ENCODE measurements at regions not wholly inside any gene's neighbourhood (a gene's known extent, or its start where the extent isn't known, plus 50 kb on each side); places are given as distances from the start of the nearest gene placed in this dataset.

DNA sequence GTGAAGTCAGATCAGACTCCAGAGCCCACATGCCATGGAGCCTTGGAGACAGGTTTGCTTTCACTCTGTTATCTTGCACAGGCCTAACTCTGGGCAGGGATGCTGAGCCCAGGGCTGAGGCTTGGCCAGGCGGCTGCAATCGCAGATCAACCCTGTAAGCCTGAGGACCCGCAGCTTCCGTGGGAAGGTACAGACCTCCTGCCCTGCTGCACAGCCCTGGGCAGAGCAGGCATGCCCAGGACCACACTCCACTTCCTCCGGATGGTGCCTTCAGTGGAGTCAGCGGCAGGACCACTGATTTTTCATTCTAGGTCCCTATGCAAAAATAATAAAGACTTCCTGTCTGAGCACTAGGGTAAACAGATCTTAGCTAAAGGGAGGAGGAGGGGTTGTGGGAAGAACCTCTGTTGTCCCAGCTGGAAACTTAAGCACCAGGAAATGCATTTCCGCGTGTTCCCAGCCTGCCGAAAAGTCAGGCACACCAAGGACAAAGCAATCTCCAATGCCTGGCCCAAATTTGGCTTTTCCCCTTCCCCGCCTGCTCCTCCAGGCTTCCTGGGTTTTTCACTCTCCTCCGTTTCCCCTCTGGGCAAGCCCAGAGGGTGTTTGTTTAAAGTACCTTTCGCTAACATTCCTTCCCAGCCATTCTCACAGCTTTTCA is 87.3 kb downstream of the KCTD15 start:
- Mint-ChIP-seq H3K4me3 (no peak overlapping the region), H3K27ac (no peak overlapping the region), H3K27me3 (peaks cover 11 to 19% of the 10 kb centered on the region in 2 donors), H3K9me3 (no peaks in the 10 kb centered on the region), H3K36me3 (ENCODE audit: insufficient read depth) (no peaks in the 10 kb centered on the region), H3K4me1 (ENCODE audit: low read depth in 2 of 2) (peaks cover 0 to 1% of the 10 kb centered on the region in 2 donors)
- ATAC-seq (replicated peaks) = no peak
- DNase-seq = no peak

DNA sequence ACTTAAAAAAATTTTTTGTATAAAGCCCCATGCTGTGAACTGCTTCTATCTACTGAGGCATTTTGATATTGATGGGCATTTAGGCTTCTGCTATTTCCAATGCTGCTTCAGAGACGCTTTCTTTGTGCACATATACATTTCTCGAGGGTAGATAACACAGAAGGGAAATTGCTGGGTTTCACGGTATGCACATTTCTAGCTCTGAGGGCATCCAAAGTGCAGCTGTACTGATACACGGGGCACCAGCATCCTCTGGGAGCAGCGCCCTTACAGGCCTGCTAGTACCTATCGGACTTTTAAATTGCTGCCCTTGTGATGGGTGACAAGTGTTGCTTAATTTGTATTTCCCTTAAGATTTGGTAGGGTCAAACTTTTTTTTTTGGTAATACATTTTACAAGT is 88.6 kb downstream of the KCTD15 start:
- H3K36me3 Mint-ChIP-seq (ENCODE audit: insufficient read depth) = no peaks in the 10 kb centered on the region
- no peak overlapping the region for H3K4me3 Mint-ChIP-seq
- H3K4me1 Mint-ChIP-seq (ENCODE audit: low read depth in 2 of 2) = peaks cover 0 to 1% of the 10 kb centered on the region in 2 donors
- no peak overlapping the region for H3K27ac Mint-ChIP-seq
- H3K9me3 Mint-ChIP-seq = no peaks in the 10 kb centered on the region
- DNase-seq = no peak
- no peak for ATAC-seq (replicated peaks)
- peaks cover 19% of the 10 kb centered on the region in 2 donors for H3K27me3 Mint-ChIP-seq

DNA sequence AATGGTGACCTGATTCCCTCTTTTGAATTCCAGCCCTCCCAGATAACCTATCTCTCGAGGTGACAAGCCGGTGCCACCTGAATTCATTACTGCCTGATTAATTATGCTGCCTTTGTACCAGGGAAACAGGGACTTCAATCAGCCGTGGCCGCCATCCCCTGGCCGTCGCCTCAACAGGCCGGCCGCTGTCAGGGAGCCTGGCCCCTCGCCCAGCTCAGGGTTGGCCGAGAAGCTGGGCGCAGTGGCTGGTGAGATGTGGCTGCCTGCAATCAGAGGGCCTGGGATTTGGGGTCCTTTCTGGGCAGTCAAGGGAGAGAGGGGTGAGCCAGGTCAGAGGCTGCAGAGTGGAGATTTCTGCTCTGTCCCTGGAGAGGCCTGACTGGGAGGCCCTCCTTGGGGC is 91.2 kb downstream of the KCTD15 start:
- Mint-ChIP-seq H3K9me3 (no peaks in the 10 kb centered on the region), H3K4me1 (ENCODE audit: low read depth in 2 of 2) (peaks cover 0 to 1% of the 10 kb centered on the region in 2 donors), H3K27ac (no peak overlapping the region), H3K4me3 (no peak overlapping the region), H3K36me3 (ENCODE audit: insufficient read depth) (no peaks in the 10 kb centered on the region), H3K27me3 (peaks cover 19 to 32% of the 10 kb centered on the region in 2 donors)
- ATAC-seq (replicated peaks) (no peak), DNase-seq (no peak)

DNA sequence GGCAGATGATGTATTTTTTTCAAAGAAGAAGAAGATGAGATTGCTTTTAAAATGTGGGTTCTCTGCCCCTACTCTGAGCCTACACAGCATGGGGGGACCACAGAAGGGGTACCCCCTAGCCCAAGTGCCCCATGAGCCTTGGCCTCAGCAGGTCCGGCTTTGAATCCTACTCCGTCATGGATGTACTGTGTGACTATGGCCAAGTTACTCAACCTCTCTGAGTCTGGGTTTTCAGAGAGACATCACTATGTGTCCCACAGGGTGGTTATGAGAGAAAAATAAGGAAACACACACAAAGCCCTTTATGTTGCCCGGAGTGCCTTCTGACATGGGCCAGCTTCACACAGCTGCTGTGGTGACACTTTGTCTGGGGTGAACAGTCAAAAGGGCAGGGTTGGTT is 92.0 kb downstream of the KCTD15 start:
- Mint-ChIP-seq H3K36me3 (ENCODE audit: insufficient read depth) (no peaks in the 10 kb centered on the region), H3K4me1 (ENCODE audit: low read depth in 2 of 2) (peaks cover 0 to 1% of the 10 kb centered on the region in 2 donors), H3K9me3 (no peaks in the 10 kb centered on the region), H3K27me3 (peaks cover 19 to 32% of the 10 kb centered on the region in 2 donors), H3K27ac (no peak overlapping the region), H3K4me3 (no peak overlapping the region)
- ATAC-seq (replicated peaks) = no peak
- no peak for DNase-seq

DNA sequence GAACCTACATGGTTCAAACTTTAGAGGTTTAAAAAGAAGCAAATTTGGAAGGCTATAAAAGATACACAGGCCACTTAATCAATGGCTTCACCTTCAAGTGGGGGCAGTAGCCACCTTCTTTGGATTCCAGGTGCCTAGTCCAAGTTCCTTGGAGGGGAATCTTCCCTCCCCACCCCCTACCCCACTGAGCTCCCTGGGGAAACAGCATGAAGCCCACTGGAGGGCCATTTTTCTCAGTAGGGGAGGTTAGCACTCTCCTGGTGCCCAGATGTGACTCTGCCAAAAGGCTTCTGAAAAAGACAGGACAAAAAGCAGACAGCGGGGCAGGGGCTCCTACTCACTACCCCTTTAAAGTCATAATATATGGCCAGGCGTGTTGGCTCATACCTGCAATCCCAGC is 93.9 kb downstream of the KCTD15 start:
- Mint-ChIP-seq H3K27ac (no peak overlapping the region), H3K4me3 (no peak overlapping the region), H3K4me1 (ENCODE audit: low read depth in 2 of 2) (peaks cover 0 to 3% of the 10 kb centered on the region in 2 donors), H3K27me3 (peaks cover 25 to 45% of the 10 kb centered on the region in 2 donors), H3K9me3 (no peaks in the 10 kb centered on the region), H3K36me3 (ENCODE audit: insufficient read depth) (no peaks in the 10 kb centered on the region)
- DNase-seq (no peak), ATAC-seq (replicated peaks) (no peak)

DNA sequence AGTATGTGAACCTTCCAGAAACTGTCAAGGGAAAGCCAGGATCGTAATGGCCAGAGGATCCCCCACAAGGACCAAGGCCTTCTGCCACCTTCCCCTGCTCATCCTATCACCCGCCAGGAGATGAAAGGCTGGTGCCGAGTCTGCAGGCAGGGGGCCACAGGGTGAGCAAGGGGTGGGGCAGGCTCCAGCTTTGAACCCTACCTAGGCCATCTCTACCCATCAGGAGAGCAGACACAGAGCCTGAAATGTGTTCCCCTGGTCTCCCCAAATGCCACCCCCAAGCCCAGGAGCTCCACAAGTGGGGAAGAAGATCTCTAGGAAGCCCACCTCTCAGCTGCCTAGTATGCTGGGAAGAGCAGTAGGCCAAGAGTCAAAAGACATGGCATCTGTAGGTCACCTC is 95.1 kb downstream of the KCTD15 start:
- peaks cover 0 to 3% of the 10 kb centered on the region in 2 donors for H3K4me1 Mint-ChIP-seq (ENCODE audit: low read depth in 2 of 2)
- no peaks in the 10 kb centered on the region for H3K9me3 Mint-ChIP-seq
- H3K27me3 Mint-ChIP-seq = peaks cover 27 to 55% of the 10 kb centered on the region in 2 donors
- DNase-seq (no peak), ATAC-seq (replicated peaks) (no peak)
- H3K27ac Mint-ChIP-seq = no peak overlapping the region
- H3K36me3 Mint-ChIP-seq (ENCODE audit: insufficient read depth) = peaks cover 3% of the 10 kb centered on the region
- no peak overlapping the region for H3K4me3 Mint-ChIP-seq

DNA sequence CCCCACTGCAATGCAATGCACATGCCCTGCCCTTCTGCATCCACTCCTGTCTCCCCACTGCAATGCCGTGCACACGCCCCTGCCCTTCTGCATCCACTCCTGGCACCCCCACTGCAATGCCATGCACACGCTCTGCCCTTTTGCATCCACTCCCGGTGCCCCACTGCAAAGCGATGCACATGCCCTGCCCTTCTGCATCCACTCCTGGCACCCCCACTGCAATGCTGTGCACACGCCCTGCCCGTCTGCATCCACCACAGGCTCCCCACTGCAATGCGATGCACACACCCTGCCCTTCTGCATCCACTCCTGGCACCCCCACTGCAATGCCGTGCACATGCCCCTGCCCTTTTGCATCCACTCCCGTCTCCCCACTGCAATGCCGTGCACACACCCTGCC is 98.1 kb downstream of the KCTD15 start:
- Mint-ChIP-seq H3K27me3 (peaks cover 13 to 40% of the 10 kb centered on the region in 2 donors), H3K9me3 (peaks cover 4 to 14% of the 10 kb centered on the region in 2 donors), H3K4me3 (no peak overlapping the region), H3K36me3 (ENCODE audit: insufficient read depth) (peaks cover 3% of the 10 kb centered on the region), H3K4me1 (ENCODE audit: low read depth in 2 of 2) (peaks cover 0 to 3% of the 10 kb centered on the region in 2 donors), H3K27ac (no peak overlapping the region)
- ATAC-seq (replicated peaks) = no peak
- DNase-seq = no peak

DNA sequence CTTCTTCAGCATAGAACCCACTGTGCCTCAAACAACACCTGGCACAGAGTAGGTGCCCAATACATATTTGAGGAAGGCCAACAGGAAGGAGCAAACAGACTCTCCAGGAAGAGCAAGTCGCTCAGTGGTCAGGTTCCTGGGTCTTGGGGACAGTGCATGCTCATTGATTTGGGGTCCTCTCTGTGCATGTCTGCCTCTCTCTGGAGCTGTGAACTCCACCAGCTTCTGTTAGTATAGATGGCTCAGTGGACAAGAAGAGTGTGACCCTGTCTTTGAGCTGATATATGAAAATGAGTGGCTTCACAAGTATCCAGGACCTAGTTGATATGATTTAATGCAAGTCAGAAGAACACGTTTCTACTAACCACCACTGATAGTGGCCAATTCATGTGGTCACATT is 98.7 kb downstream of the KCTD15 start:
- DNase-seq = no peak
- Mint-ChIP-seq H3K4me1 (ENCODE audit: low read depth in 2 of 2) (peaks cover 0 to 3% of the 10 kb centered on the region in 2 donors), H3K27ac (no peak overlapping the region), H3K4me3 (no peak overlapping the region), H3K27me3 (peaks cover 18 to 37% of the 10 kb centered on the region in 2 donors), H3K9me3 (peaks cover 4 to 14% of the 10 kb centered on the region in 2 donors), H3K36me3 (ENCODE audit: insufficient read depth) (peaks cover 3% of the 10 kb centered on the region)
- no peak for ATAC-seq (replicated peaks)

DNA sequence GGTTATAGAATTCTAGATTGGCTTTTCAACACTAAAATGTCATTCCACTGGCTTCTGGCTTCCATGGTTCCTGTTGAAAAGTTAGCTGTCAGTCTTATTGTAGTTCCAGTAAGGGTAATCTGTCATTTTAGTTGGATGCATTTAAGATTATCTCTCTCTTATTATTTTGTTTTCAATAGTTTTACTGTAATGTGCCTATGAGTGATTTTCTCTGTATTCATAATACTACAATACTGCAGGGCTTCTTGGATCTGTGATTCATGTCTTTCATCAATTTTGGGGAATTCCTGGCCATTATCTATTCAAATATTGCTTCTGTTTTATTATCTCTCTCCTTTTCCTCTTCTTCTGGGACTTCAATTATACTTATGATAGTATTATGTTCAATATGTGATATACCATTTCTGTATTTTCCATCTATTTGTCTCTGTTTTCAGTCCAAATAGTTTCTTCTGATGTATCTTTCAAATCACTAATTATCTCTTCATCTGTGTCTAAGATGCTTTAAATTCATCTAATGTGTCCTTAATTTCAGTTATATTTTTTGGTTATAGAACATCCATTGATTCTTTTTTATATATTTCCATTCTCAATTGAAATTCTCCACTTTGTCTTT is 101.5 kb downstream of the KCTD15 start:
- no peak overlapping the region for H3K27ac Mint-ChIP-seq

DNA sequence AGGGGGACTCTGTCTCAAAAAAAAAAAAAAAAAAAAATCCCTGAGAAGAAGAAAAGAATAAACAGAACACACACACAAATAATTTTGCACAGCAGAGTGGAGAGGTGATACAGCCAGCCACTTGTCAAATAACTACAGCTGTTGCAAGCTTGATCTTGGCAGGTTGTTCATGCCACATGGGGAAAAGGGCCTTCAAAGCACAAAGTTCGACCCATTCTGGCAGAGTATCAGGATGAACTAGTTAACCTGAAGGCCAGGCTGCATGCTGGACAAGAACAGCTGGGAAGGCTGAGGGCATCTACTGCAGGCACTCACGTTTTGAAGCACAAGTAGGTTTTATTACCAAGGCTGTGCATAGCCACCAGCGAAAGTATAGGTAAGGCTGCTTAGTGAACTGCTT is 104.1 kb downstream of the KCTD15 start:
- Mint-ChIP-seq H3K4me1 (ENCODE audit: low read depth in 2 of 2) (peaks cover 0 to 4% of the 10 kb centered on the region in 2 donors), H3K36me3 (ENCODE audit: insufficient read depth) (peaks cover 3% of the 10 kb centered on the region), H3K9me3 (peaks cover 4 to 14% of the 10 kb centered on the region in 2 donors), H3K4me3 (no peak overlapping the region), H3K27ac (no peak overlapping the region), H3K27me3 (peaks cover 50 to 58% of the 10 kb centered on the region in 2 donors)
- no peak for ATAC-seq (replicated peaks)
- no peak for DNase-seq

More for the DNA sequence above, 101.5 kb downstream of the KCTD15 start:
- Mint-ChIP-seq H3K4me3 (no peak overlapping the region), H3K27me3 (peaks cover 42 to 54% of the 10 kb centered on the region in 2 donors), H3K9me3 (peaks cover 4 to 14% of the 10 kb centered on the region in 2 donors), H3K36me3 (ENCODE audit: insufficient read depth) (peaks cover 3% of the 10 kb centered on the region), H3K4me1 (ENCODE audit: low read depth in 2 of 2) (peaks cover 0 to 3% of the 10 kb centered on the region in 2 donors)
- ATAC-seq (replicated peaks) (no peak), DNase-seq (no peak)

DNA sequence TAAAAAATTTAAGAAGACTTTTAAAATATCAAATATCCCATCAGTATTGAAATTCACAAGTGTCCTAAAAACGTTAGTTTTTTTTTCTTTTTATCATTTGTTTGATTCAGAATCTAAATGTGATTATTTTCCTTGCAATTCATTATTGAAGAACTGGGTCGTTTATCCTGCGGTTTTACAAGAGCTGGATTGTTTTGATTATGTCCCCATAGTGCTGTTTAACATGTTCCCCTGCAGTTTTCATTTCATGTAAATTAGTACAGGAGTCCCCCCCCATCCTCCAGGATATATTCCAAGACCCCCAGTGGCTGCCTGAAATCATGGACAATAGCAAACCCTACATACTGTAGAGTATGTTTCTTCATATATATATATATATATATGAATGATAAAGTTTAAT is 105.7 kb downstream of the KCTD15 start:
- Mint-ChIP-seq H3K9me3 (peaks cover 4 to 14% of the 10 kb centered on the region in 2 donors), H3K36me3 (ENCODE audit: insufficient read depth) (no peaks in the 10 kb centered on the region), H3K27me3 (peaks cover 56 to 57% of the 10 kb centered on the region in 2 donors), H3K4me1 (ENCODE audit: low read depth in 2 of 2) (peaks cover 0 to 4% of the 10 kb centered on the region in 2 donors), H3K27ac (no peak overlapping the region), H3K4me3 (no peak overlapping the region)
- DNase-seq (no peak), ATAC-seq (replicated peaks) (no peak)

DNA sequence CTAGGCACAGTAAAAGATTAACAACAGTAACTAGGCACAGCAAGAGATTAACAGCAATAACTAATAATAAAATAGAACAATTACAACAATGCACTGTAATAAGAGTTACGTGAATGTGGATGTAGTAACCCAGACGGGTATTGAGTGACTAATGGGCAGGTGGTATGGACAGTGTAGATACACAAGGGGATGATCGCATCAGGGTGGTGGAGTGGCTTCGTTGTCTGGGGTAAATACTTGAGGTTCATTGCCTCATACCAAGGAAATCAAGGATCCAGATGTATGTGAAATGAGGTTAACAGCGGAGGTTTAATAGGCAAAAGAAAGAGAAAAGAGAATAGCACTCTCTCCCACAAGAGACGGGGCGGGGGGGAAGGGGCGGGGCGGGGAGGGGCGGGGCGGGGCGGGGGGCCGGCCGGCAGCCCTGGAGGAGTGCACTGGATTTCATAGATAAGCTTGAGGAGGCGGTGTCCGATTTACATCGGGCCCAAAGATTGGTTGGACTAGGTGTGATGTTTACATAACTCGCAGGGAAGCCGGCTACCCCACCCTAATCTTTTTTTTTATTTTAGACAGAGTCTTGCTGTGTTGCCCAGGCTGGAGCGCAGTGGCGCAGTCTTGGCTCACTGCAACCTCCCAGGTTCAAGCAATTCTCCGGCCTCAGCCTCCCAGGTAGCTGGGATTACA is 106.3 kb downstream of the KCTD15 start:
- Mint-ChIP-seq H3K4me1 (ENCODE audit: low read depth in 2 of 2) (peaks cover 0 to 4% of the 10 kb centered on the region in 2 donors), H3K27ac (no peak overlapping the region), H3K4me3 (no peak overlapping the region), H3K36me3 (ENCODE audit: insufficient read depth) (no peaks in the 10 kb centered on the region), H3K27me3 (peaks cover 58 to 62% of the 10 kb centered on the region in 2 donors), H3K9me3 (peaks cover 4 to 11% of the 10 kb centered on the region in 2 donors)
- ATAC-seq (replicated peaks) (no peak), DNase-seq (no peak)

DNA sequence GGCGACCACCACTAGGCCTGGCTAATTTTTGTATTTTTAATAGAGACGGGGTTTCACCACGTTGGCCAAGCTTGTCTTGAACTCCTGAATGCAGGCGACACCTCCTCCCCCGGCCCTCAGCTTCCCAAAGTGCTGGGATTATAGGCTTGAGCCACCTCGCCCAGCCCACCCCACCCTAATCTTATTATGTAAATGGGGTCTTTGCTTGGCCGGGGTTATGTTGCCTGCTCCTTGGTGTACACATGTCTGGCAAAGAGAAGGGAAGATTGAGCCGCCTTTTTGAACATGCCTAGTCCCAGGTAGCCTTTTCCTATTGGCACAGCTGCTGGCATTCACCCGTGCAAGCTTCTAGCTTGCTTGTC is 106.8 kb downstream of the KCTD15 start:
- Mint-ChIP-seq H3K27ac (no peak overlapping the region), H3K4me1 (ENCODE audit: low read depth in 2 of 2) (peaks cover 0 to 4% of the 10 kb centered on the region in 2 donors), H3K36me3 (ENCODE audit: insufficient read depth) (no peaks in the 10 kb centered on the region), H3K4me3 (no peak overlapping the region), H3K27me3 (peaks cover 63 to 68% of the 10 kb centered on the region in 2 donors), H3K9me3 (peaks cover 4 to 6% of the 10 kb centered on the region in 2 donors)
- DNase-seq (no peak), ATAC-seq (replicated peaks) (no peak)

DNA sequence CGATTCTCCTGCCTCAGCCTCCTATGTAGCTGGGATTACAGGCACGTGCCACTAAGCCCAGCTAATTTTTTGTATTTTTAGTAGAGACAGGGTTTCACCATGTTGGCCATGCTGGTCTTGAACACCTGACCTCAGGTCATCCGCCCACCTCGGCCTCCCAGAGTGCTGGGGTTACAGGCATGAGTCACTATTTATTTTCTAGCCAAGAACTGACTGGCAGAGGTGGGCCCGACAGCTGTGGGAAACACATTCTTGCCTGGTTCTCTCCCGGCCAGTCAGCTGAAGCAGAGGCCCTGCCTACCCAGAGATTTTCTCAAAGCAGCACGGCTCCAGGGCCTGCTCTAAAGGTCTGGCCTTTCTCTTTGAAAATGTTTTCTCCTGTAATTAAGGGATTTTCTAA is 108.0 kb downstream of the KCTD15 start:
- DNase-seq (no peak), ATAC-seq (replicated peaks) (no peak)
- H3K27me3 Mint-ChIP-seq = peaks cover 65 to 80% of the 10 kb centered on the region in 2 donors
- no peaks in the 10 kb centered on the region for H3K9me3 Mint-ChIP-seq
- H3K36me3 Mint-ChIP-seq (ENCODE audit: insufficient read depth) = no peaks in the 10 kb centered on the region
- H3K27ac Mint-ChIP-seq = no peak overlapping the region
- peaks cover 0 to 4% of the 10 kb centered on the region in 2 donors for H3K4me1 Mint-ChIP-seq (ENCODE audit: low read depth in 2 of 2)
- H3K4me3 Mint-ChIP-seq = peak overlapping the region; percentile 19 to 57

Data from effector memory CD8-positive, alpha-beta T cell (primary cell).